Stimulated activated naive B cell treated with anti-CD40 and anti-IgM and Interleukin-4, amounts not matched to agents 10 μg/mL and 1 μg/mL and 100 μg/mL, for 72 hours (primary cell): ENCODE measurements at regions not wholly inside any gene's neighbourhood (a gene's known extent, or its start where the extent isn't known, plus 50 kb on each side); places are given as distances from the start of the nearest gene placed in this dataset.

Experiments used
- ATAC-seq, 2 donors: fragments of 150-1000 bp; cut with Tn5 transposase; replicated peaks; 2 replicates each; pipeline ENCODE4 v1.10.0; 2021; ENCODE audit warnings: moderate library complexity in 1 of 2
- DNase-seq: peaks from one replicate; pipeline ENCODE4 v3.0.0; 2021
- H3K27ac Mint-ChIP-seq: one replicate; pipeline ENCODE4 v1.8.0; 2022; ENCODE audit warnings: mild to moderate bottlenecking, mixed read lengths
- H3K27me3 Mint-ChIP-seq, 2 donors: one replicate each; pipeline ENCODE4 v1.8.0; 2022; ENCODE audit warnings: mixed read lengths in 2 of 2
- H3K36me3 Mint-ChIP-seq, 2 donors: one replicate each; pipeline ENCODE4 v1.8.0; 2022; ENCODE audit warnings: mixed read lengths in 2 of 2, mild to moderate bottlenecking in 1 of 2
- H3K4me1 Mint-ChIP-seq, 2 donors: one replicate each; pipeline ENCODE4 v1.8.0; 2022; ENCODE audit warnings: mixed read lengths in 2 of 2, mild to moderate bottlenecking in 1 of 2
- H3K4me3 Mint-ChIP-seq, 2 donors: one replicate each; pipeline ENCODE4 v1.8.0; 2022; ENCODE audit warnings: mild to moderate bottlenecking in 2 of 2, mixed read lengths in 2 of 2, moderate library complexity in 1 of 2
- H3K9me3 Mint-ChIP-seq, 2 donors: one replicate each; pipeline ENCODE4 v1.8.0; 2022; ENCODE audit warnings: mixed read lengths in 2 of 2, mild to moderate bottlenecking in 1 of 2

GRCh38 chr1:219477861-219478260, 135.0 kb downstream of the ZC3H11B start:
- Mint-ChIP-seq H3K9me3 (no peaks in the 10 kb centered on the region), H3K36me3 (no peaks in the 10 kb centered on the region), H3K4me3 (no peak overlapping the region), H3K4me1 (peaks cover 0 to 2% of the 10 kb centered on the region in 2 donors), H3K27me3 (no peaks in the 10 kb centered on the region), H3K27ac (no peak overlapping the region)
- ATAC-seq: no peak
- no peak for DNase-seq

GRCh38 chr1:219476716-219477115, 136.2 kb downstream of the ZC3H11B start:
- H3K4me1 Mint-ChIP-seq: peaks cover 0 to 2% of the 10 kb centered on the region in 2 donors
- no peak for ATAC-seq
- H3K9me3 Mint-ChIP-seq: no peaks in the 10 kb centered on the region
- DNase-seq: no peak
- H3K36me3 Mint-ChIP-seq: no peaks in the 10 kb centered on the region
- no peak overlapping the region for H3K27ac Mint-ChIP-seq
- no peak overlapping the region for H3K4me3 Mint-ChIP-seq
- H3K27me3 Mint-ChIP-seq: no peaks in the 10 kb centered on the region

GRCh38 chr1:219476116-219476515, 136.8 kb downstream of the ZC3H11B start:
- DNase-seq (no peak), ATAC-seq (peak in 1 of 2 donors; percentile 33)
- H3K4me3 Mint-ChIP-seq: no peak overlapping the region
- no peaks in the 10 kb centered on the region for H3K27me3 Mint-ChIP-seq
- no peaks in the 10 kb centered on the region for H3K36me3 Mint-ChIP-seq
- H3K27ac Mint-ChIP-seq: no peak overlapping the region
- no peaks in the 10 kb centered on the region for H3K9me3 Mint-ChIP-seq
- peaks cover 0 to 2% of the 10 kb centered on the region in 2 donors for H3K4me1 Mint-ChIP-seq

GRCh38 chr1:219472596-219472995, 140.3 kb downstream of the ZC3H11B start:
- H3K36me3 Mint-ChIP-seq: no peaks in the 10 kb centered on the region
- peaks cover 0 to 2% of the 10 kb centered on the region in 2 donors for H3K4me1 Mint-ChIP-seq
- no peak for DNase-seq
- H3K9me3 Mint-ChIP-seq: no peaks in the 10 kb centered on the region
- no peak for ATAC-seq
- no peak overlapping the region for H3K4me3 Mint-ChIP-seq
- H3K27me3 Mint-ChIP-seq: no peaks in the 10 kb centered on the region
- no peak overlapping the region for H3K27ac Mint-ChIP-seq

- Mint-ChIP-seq H3K27ac (peak overlapping the region; percentile 52), H3K4me3 (no peak overlapping the region), H3K9me3 (peaks cover 0 to 2% of the 10 kb centered on the region in 2 donors), H3K4me1 (peaks cover 5 to 13% of the 10 kb centered on the region in 2 donors), H3K27me3 (no peaks in the 10 kb centered on the region), H3K36me3 (no peaks in the 10 kb centered on the region)
- ATAC-seq (no peak), DNase-seq (no peak)
These were observed 145.4 kb downstream of the ZC3H11B start for GRCh38 chr1:219467524-219467923.

GRCh38 chr1:219466766-219467165, 146.1 kb downstream of the ZC3H11B start:
- H3K4me1 Mint-ChIP-seq: peaks cover 10 to 13% of the 10 kb centered on the region in 2 donors
- H3K9me3 Mint-ChIP-seq: peaks cover 0 to 5% of the 10 kb centered on the region in 2 donors
- ATAC-seq: no peak
- no peaks in the 10 kb centered on the region for H3K36me3 Mint-ChIP-seq
- no peak overlapping the region for H3K27ac Mint-ChIP-seq
- H3K27me3 Mint-ChIP-seq: no peaks in the 10 kb centered on the region
- DNase-seq: no peak
- H3K4me3 Mint-ChIP-seq: no peak overlapping the region

- H3K27ac Mint-ChIP-seq: peak overlapping the region; percentile 88
- ATAC-seq: peak; percentile 80 to 82
- DNase-seq: no peak
These were observed 147.5 kb downstream of the ZC3H11B start for GRCh38 chr1:219465212-219466093.

GRCh38 chr1:219463636-219464035, 149.3 kb downstream of the ZC3H11B start:
- no peak for ATAC-seq
- H3K27me3 Mint-ChIP-seq: no peaks in the 10 kb centered on the region
- H3K9me3 Mint-ChIP-seq: peaks cover 0 to 7% of the 10 kb centered on the region in 2 donors
- H3K27ac Mint-ChIP-seq: peak overlapping the region; percentile 90
- H3K4me3 Mint-ChIP-seq: no peak overlapping the region
- H3K4me1 Mint-ChIP-seq: peaks cover 18 to 23% of the 10 kb centered on the region in 2 donors
- DNase-seq: no peak
- peaks cover 0 to 1% of the 10 kb centered on the region in 2 donors for H3K36me3 Mint-ChIP-seq

More at GRCh38 chr1:219465212-219466093, 147.5 kb downstream of the ZC3H11B start:
- Mint-ChIP-seq H3K36me3 (peaks cover 0 to 1% of the 10 kb centered on the region in 2 donors), H3K4me1 (peaks cover 12 to 19% of the 10 kb centered on the region in 2 donors), H3K27me3 (no peaks in the 10 kb centered on the region), H3K9me3 (peaks cover 0 to 7% of the 10 kb centered on the region in 2 donors), H3K4me3 (peak overlapping the region in 1 of 2 donors; percentile 5)

- no peaks in the 10 kb centered on the region for H3K27me3 Mint-ChIP-seq
- DNase-seq (no peak), ATAC-seq (no peak)
- H3K4me3 Mint-ChIP-seq: no peak overlapping the region
- peaks cover 0 to 7% of the 10 kb centered on the region in 2 donors for H3K9me3 Mint-ChIP-seq
- H3K4me1 Mint-ChIP-seq: peaks cover 18 to 23% of the 10 kb centered on the region in 2 donors
- peaks cover 0 to 1% of the 10 kb centered on the region in 2 donors for H3K36me3 Mint-ChIP-seq
- H3K27ac Mint-ChIP-seq: peak overlapping the region; percentile 0
These were observed 150.9 kb downstream of the ZC3H11B start for GRCh38 chr1:219461981-219462400.

GRCh38 chr1:219460896-219461815, 151.7 kb downstream of the ZC3H11B start:
- Mint-ChIP-seq H3K36me3 (peaks cover 0 to 1% of the 10 kb centered on the region in 2 donors), H3K27me3 (no peaks in the 10 kb centered on the region), H3K27ac (peak overlapping the region; percentile 1), H3K4me3 (no peak overlapping the region), H3K9me3 (peaks cover 0 to 7% of the 10 kb centered on the region in 2 donors), H3K4me1 (peaks cover 18 to 23% of the 10 kb centered on the region in 2 donors)
- DNase-seq (peak; percentile 27), ATAC-seq (peak; percentile 70 to 75)

GRCh38 chr1:219460081-219460895, 152.6 kb downstream of the ZC3H11B start:
- H3K4me3 Mint-ChIP-seq: peak overlapping the region in 1 of 2 donors; percentile 4
- H3K36me3 Mint-ChIP-seq: peaks cover 0 to 1% of the 10 kb centered on the region in 2 donors
- peak overlapping the region; percentile 14 for H3K27ac Mint-ChIP-seq
- H3K9me3 Mint-ChIP-seq: peaks cover 0 to 7% of the 10 kb centered on the region in 2 donors
- ATAC-seq (peak in 1 of 2 donors; percentile 19), DNase-seq (no peak)
- H3K27me3 Mint-ChIP-seq: no peaks in the 10 kb centered on the region
- peaks cover 18 to 23% of the 10 kb centered on the region in 2 donors for H3K4me1 Mint-ChIP-seq

GRCh38 chr1:219459351-219460080, 153.4 kb downstream of the ZC3H11B start:
- peaks cover 0 to 1% of the 10 kb centered on the region in 2 donors for H3K36me3 Mint-ChIP-seq
- peaks cover 0 to 7% of the 10 kb centered on the region in 2 donors for H3K9me3 Mint-ChIP-seq
- H3K4me3 Mint-ChIP-seq: no peak overlapping the region
- H3K4me1 Mint-ChIP-seq: peaks cover 18 to 23% of the 10 kb centered on the region in 2 donors
- ATAC-seq: no peak
- peaks cover 0 to 2% of the 10 kb centered on the region in 2 donors for H3K27me3 Mint-ChIP-seq
- no peak for DNase-seq
- peak overlapping the region; percentile 14 for H3K27ac Mint-ChIP-seq

GRCh38 chr1:219446288-219446687, 166.6 kb downstream of the ZC3H11B start:
- no peak overlapping the region for H3K27ac Mint-ChIP-seq
- ATAC-seq: no peak
- no peaks in the 10 kb centered on the region for H3K9me3 Mint-ChIP-seq
- H3K4me3 Mint-ChIP-seq: no peak overlapping the region
- no peaks in the 10 kb centered on the region for H3K36me3 Mint-ChIP-seq
- peaks cover 0 to 4% of the 10 kb centered on the region in 2 donors for H3K27me3 Mint-ChIP-seq
- DNase-seq: no peak
- no peaks in the 10 kb centered on the region for H3K4me1 Mint-ChIP-seq
